ENCODE measurements at regions not wholly inside any gene's neighbourhood (a gene's known extent, or its start where the extent isn't known, plus 50 kb on each side); places are given as distances from the start of the nearest gene placed in this dataset.

DNA sequence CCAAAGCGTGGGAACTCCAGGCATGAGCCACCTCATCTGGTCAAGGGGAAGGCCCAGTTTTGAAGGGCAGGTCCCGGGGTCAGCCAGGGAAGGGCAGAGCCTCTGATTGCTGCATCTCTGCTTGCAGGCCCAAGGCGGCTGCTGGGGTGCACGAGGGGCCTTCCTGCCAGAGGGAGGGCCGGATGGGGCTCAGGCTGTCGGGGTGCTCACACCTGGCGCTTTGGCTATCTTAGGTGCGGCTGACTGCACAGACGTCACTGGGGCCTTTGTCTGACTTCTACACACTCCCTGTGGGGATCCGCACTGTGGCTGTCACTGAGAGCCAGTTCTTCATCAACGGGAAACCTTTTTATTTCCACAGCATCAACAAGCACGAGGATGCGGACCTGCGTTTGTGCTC, 68.7 kb downstream of the ZNF727 start:
- CTCF ChIA-PET = no interaction called here
- ATAC-seq = no peak
- Mint-ChIP-seq H3K27ac (no peak overlapping the region), H3K4me1 (ENCODE audit: low read depth) (no peaks in the 10 kb centered on the region), H3K9me3 (peaks cover 15% of the 10 kb centered on the region), H3K27me3 (no peaks in the 10 kb centered on the region), H3K4me3 (no peak overlapping the region), H3K36me3 (ENCODE audit: low read depth) (no peaks in the 10 kb centered on the region)
- DNase-seq = no peak
- POLR2A ChIA-PET = no interaction called here
- TF ChIP-seq, protein P1, sequence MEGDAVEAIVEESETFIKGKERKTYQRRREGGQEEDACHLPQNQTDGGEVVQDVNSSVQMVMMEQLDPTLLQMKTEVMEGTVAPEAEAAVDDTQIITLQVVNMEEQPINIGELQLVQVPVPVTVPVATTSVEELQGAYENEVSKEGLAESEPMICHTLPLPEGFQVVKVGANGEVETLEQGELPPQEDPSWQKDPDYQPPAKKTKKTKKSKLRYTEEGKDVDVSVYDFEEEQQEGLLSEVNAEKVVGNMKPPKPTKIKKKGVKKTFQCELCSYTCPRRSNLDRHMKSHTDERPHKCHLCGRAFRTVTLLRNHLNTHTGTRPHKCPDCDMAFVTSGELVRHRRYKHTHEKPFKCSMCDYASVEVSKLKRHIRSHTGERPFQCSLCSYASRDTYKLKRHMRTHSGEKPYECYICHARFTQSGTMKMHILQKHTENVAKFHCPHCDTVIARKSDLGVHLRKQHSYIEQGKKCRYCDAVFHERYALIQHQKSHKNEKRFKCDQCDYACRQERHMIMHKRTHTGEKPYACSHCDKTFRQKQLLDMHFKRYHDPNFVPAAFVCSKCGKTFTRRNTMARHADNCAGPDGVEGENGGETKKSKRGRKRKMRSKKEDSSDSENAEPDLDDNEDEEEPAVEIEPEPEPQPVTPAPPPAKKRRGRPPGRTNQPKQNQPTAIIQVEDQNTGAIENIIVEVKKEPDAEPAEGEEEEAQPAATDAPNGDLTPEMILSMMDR (IDR thresholded peaks at IDR 0.05) = no peak
- intact Hi-C loops (cut with micrococcal nuclease) = no loop called here

DNA sequence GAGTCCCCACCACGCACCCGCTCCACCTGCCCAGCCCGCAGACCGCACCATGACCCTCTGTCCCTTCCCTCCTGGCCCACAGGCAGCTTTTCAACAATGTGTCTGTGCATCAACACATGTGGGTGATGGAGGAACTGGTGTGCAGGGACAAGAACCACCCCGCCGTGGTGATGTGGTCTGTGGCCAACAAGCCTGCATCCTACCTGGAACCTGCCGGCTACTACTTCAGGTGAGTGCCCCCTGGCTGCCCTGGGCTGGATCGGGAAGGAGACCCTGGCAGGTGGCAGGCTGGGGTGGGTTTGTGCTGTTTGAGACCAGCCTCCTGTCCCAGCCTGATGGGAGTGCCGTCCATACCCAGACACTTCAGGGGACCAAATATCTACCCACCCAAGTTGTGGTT, 69.6 kb downstream of the ZNF727 start:
- Mint-ChIP-seq H3K36me3 (ENCODE audit: low read depth) (no peaks in the 10 kb centered on the region), H3K4me3 (no peak overlapping the region), H3K4me1 (ENCODE audit: low read depth) (no peaks in the 10 kb centered on the region), H3K27me3 (no peaks in the 10 kb centered on the region), H3K27ac (no peak overlapping the region), H3K9me3 (peaks cover 10% of the 10 kb centered on the region)
- POLR2A ChIA-PET = no interaction called here
- ATAC-seq = no peak
- TF ChIP-seq, protein P1 (IDR thresholded peaks at IDR 0.05) = no peak
- intact Hi-C loops (cut with micrococcal nuclease) = no loop called here
- DNase-seq = no peak
- CTCF ChIA-PET = no interaction called here

DNA sequence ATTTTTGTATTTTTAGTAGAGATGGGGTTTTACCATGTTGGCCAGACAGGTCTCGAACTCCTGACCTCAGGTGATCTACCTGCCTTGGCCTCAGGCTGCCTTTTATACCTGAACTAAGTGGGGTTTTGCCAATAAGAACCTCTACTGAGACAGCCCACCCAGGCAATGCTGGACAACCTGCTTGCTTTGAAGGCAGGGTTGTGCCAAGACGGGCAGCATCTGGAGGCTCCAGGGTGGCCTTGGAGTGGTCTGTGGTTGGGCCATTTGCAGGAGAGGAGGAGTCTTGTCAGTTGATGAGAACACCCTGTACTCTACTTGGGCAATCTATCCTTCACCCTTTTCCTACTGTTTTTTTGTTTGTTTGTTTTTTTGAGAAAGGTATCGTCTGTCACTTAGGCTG, 75.3 kb upstream of the ZNF735 start:
- Mint-ChIP-seq H3K27me3 (no peaks in the 10 kb centered on the region), H3K4me1 (ENCODE audit: low read depth) (no peaks in the 10 kb centered on the region), H3K4me3 (no peak overlapping the region), H3K27ac (no peak overlapping the region), H3K36me3 (ENCODE audit: low read depth) (no peaks in the 10 kb centered on the region), H3K9me3 (peaks cover 49% of the 10 kb centered on the region)
- DNase-seq (no peak), ATAC-seq (no peak)
- TF ChIP-seq, protein P1 (IDR thresholded peaks at IDR 0.05) = no peak
- ChIA-PET POLR2A (interaction anchor here (0.6 kb wide), 1 partner anchor 155 kb away, joined by 3 read pairs; no protein-coding TSS in a partner anchor), CTCF (no interaction called here)
- intact Hi-C loops (cut with micrococcal nuclease) = no loop called here

All from activated CD8-positive, alpha-beta T cell treated with anti-CD3 and anti-CD28 coated beads for 36 hours (primary cell).